ENCODE measurements at regions not wholly inside any gene's neighbourhood (a gene's known extent, or its start where the extent isn't known, plus 50 kb on each side); places are given as distances from the start of the nearest gene placed in this dataset.
"Not testable (repeated sequence)": the region's sequence is repeated elsewhere in the genome, so short reads cannot be mapped to it uniquely, and the experiment has no call there.

GRCh38 chr10:11684717-11685645 lies 57.2 kb upstream of the ECHDC3 start:
- peaks cover 53% of the 10 kb centered on the region for H3F3A ChIP-seq (ENCODE audit: insufficient read depth, low read depth)
- CTCF ChIA-PET = no interaction called here
- no peaks in the 10 kb centered on the region for H4K20me1 ChIP-seq (ENCODE audit: insufficient read depth)
- peak overlapping the region; percentile 98 for H3K27ac ChIP-seq
- peak overlapping the region; percentile 89 for H3K4me2 ChIP-seq
- no peaks in the 10 kb centered on the region for H3K79me2 ChIP-seq (ENCODE audit: low read depth)
- peak; percentile 73 to 94 for DNase-seq
- peaks cover 61% of the 10 kb centered on the region for H3K4me1 ChIP-seq (replicated peaks; ENCODE audit: insufficient read depth)
- BruUV-seq (replicated peaks) = TSS peak; percentile 96
- H2AFZ ChIP-seq = peak overlapping the region; percentile 63; the same call in 1 of the 2 replicates
- H3K9me3 ChIP-seq (ENCODE audit: insufficient read depth, low read depth) = no peaks in the 10 kb centered on the region
- no peak for TF ChIP-seq EZH2 (IDR thresholded peaks at IDR 0.05; ENCODE audit: low read depth)
- no peak for TF ChIP-seq CTCF (conservative IDR thresholded peaks at IDR 0.05)
- H3K9me2 ChIP-seq (ENCODE audit: insufficient read depth) = no peaks in the 10 kb centered on the region
- peak overlapping the region; percentile 53; the same call in 1 of the 2 replicates for H3K4me3 ChIP-seq
- H3K36me3 ChIP-seq (ENCODE audit: low read depth) = no peaks in the 10 kb centered on the region
- intact Hi-C loops (cut with micrococcal nuclease; ENCODE audit: unreplicated experiment) = loop anchor here (5.0 kb wide), 1 partner anchor 98 kb away; no protein-coding TSS in a partner anchor
- H3K27me3 ChIP-seq (ENCODE audit: insufficient read depth, low read depth) = no peaks in the 10 kb centered on the region
- POLR2A ChIA-PET (ENCODE audit: unreplicated experiment) = interaction anchor here (0.5 to 0.6 kb wide), 2 partner anchors 33 to 36 kb away, joined by 4 to 16 read pairs; no protein-coding TSS in a partner anchor

GRCh38 chr10:11684341-11684716 lies 57.9 kb upstream of the ECHDC3 start:
- H3K36me3 ChIP-seq (ENCODE audit: low read depth); H3K79me2 ChIP-seq (ENCODE audit: low read depth); H3K27me3 ChIP-seq (ENCODE audit: insufficient read depth, low read depth); H3K9me2 ChIP-seq (ENCODE audit: insufficient read depth); DNase-seq; H2AFZ ChIP-seq; H3K9me3 ChIP-seq (ENCODE audit: insufficient read depth, low read depth); H4K20me1 ChIP-seq (ENCODE audit: insufficient read depth); CTCF ChIA-PET; intact Hi-C loops (cut with micrococcal nuclease; ENCODE audit: unreplicated experiment): not testable (repeated sequence)
- peak overlapping the region; percentile 53; the same call in 1 of the 2 replicates for H3K4me3 ChIP-seq
- H3F3A ChIP-seq (ENCODE audit: insufficient read depth, low read depth) = peaks cover 53% of the 10 kb centered on the region
- BruUV-seq (replicated peaks) = TSS peak; percentile 43
- peak overlapping the region; percentile 89 for H3K4me2 ChIP-seq
- POLR2A ChIA-PET (ENCODE audit: unreplicated experiment) = interaction anchor here (0.5 kb wide), 1 partner anchor 34 kb away, joined by 16 read pairs; no protein-coding TSS in a partner anchor
- H3K27ac ChIP-seq = peak overlapping the region; percentile 98
- H3K4me1 ChIP-seq (replicated peaks; ENCODE audit: insufficient read depth) = peaks cover 55% of the 10 kb centered on the region

- H3K27ac ChIP-seq = peak overlapping the region; percentile 98
- H3K4me3 ChIP-seq = no peak overlapping the region
- intact Hi-C loops (cut with micrococcal nuclease; ENCODE audit: unreplicated experiment) = no loop called here
- H2AFZ ChIP-seq = no peak overlapping the region
- no peak for DNase-seq
- H3K79me2 ChIP-seq (ENCODE audit: low read depth) = no peaks in the 10 kb centered on the region
- H3K9me3 ChIP-seq (ENCODE audit: insufficient read depth, low read depth) = no peaks in the 10 kb centered on the region
- BruUV-seq (replicated peaks) = no TSS peak
- H3K4me1 ChIP-seq (replicated peaks; ENCODE audit: insufficient read depth) = peaks cover 49% of the 10 kb centered on the region
- H4K20me1 ChIP-seq (ENCODE audit: insufficient read depth) = no peaks in the 10 kb centered on the region
- ChIA-PET CTCF (no interaction called here), POLR2A (ENCODE audit: unreplicated experiment) (no interaction called here)
- H3K4me2 ChIP-seq = peak overlapping the region; percentile 89
- TF ChIP-seq CTCF (conservative IDR thresholded peaks at IDR 0.05) (no peak), EZH2 (IDR thresholded peaks at IDR 0.05; ENCODE audit: low read depth) (no peak)
- no peaks in the 10 kb centered on the region for H3K36me3 ChIP-seq (ENCODE audit: low read depth)
- no peaks in the 10 kb centered on the region for H3K27me3 ChIP-seq (ENCODE audit: insufficient read depth, low read depth)
- no peaks in the 10 kb centered on the region for H3K9me2 ChIP-seq (ENCODE audit: insufficient read depth)
- peaks cover 48% of the 10 kb centered on the region for H3F3A ChIP-seq (ENCODE audit: insufficient read depth, low read depth)
Observed at GRCh38 chr10:11683529-11684320, 58.5 kb upstream of the ECHDC3 start.
